ENCODE measurements at regions not wholly inside any gene's neighbourhood (a gene's known extent, or its start where the extent isn't known, plus 50 kb on each side); places are given as distances from the start of the nearest gene placed in this dataset.

DNA sequence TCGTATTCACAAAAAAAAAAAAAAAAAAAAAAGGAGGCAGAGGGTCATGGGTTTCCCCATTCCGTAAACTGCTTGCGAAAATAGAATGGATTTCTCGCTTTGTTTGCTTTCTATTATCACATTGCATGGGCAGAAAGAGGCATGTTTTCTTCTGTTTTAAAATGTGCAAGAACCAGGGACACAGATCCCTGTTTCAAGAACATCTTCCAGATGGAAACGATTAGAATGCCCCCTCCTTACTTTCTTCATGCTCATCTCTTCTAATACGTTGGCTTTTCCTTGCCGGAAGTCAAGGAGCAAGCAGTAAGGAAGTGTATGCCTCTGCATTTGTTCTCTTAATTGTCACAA, 51.0 kb upstream of the ZNF516 start:
- TF ChIP-seq, protein P1, sequence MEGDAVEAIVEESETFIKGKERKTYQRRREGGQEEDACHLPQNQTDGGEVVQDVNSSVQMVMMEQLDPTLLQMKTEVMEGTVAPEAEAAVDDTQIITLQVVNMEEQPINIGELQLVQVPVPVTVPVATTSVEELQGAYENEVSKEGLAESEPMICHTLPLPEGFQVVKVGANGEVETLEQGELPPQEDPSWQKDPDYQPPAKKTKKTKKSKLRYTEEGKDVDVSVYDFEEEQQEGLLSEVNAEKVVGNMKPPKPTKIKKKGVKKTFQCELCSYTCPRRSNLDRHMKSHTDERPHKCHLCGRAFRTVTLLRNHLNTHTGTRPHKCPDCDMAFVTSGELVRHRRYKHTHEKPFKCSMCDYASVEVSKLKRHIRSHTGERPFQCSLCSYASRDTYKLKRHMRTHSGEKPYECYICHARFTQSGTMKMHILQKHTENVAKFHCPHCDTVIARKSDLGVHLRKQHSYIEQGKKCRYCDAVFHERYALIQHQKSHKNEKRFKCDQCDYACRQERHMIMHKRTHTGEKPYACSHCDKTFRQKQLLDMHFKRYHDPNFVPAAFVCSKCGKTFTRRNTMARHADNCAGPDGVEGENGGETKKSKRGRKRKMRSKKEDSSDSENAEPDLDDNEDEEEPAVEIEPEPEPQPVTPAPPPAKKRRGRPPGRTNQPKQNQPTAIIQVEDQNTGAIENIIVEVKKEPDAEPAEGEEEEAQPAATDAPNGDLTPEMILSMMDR (IDR thresholded peaks at IDR 0.05; ENCODE audit: low read depth, low read length, missing control alignments), result no peak

DNA sequence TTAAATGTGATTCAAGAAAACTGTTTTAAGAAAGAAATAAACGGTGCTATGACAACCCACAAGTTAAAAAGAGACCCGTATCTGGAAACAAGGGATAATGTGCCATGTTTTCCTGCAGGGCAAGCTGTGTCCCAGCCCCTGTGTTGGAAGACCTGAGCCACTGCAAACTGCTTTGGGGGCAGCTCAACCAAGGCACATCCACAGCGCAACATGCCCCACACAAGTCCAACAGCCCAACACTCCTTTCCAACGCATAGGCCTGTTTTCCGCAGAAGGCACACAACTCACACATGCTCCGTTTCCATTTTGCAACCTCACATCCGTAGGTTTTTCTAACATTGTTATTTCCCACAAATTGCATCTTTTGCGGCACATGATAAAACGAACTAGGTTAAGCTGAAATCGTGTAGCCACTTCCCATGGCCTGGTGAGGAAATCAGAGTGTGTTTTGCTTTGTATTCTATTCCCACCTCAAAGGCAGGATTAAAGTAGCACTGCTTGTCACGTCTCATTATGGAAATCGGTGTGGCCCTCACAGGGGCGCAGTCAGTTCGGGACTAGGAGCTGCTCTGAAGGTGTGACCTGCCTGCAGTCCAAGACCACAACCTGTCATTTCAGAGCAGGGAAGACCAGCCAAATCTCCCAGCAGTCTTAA, 50.5 kb upstream of the ZNF516 start:
- in situ Hi-C loops (cut with HindIII; ENCODE audit: low pct_ligation_motif_present, low sequenced_read_pairs), result no loop called here
- no peaks in the 10 kb centered on the region for H3K36me3 ChIP-seq (replicated peaks)

More for the DNA sequence above, 51.0 kb upstream of the ZNF516 start:
- no peak overlapping the region for H3K27ac ChIP-seq
- H3K4me3 ChIP-seq (ENCODE audit: low read depth, low read length), result no peak overlapping the region
- no peak for DNase-seq
- no peaks in the 10 kb centered on the region for H3K36me3 ChIP-seq (replicated peaks)
- in situ Hi-C loops (cut with HindIII; ENCODE audit: low pct_ligation_motif_present, low sequenced_read_pairs), result no loop called here
- no peaks in the 10 kb centered on the region for H3K27me3 ChIP-seq (replicated peaks)

DNA sequence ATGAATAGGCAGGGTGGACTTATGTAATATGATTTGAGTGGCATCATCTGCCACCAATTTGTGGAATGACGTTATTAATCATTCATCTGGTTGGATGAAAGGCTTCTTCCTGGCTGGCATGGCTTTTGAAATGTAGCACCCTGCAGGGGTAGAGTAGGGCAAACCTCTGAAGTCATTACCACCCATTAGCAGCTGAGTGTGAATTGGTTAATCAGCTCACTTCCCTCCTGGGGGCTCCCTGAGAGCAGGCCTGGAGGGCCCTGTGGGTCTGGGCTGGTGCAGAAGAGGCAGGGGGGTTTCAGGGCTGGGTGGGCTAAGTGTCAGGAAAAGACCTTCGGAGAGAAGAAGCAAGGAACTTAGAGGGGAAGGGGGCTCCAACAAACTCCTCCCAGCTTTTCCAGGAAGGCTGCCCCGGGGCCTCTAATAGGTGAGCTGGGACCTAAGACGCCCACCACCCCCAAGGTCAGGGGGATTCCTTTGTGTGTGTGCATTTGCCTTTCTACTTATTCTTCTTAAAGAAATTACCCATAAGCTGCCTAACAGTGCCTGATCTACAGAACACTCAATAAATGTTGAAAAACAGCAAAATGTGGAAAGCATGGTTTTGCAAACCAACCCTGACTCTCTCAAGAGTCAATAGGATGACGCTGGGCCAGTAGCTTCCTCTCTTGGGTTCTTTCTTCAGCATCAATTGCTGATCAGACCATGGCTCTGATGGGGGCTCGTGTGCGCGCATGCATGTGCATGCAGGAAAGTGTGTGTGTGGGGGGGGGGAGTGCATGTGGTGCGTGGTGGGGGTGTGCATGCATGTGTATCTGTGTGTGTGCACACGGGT, 49.7 kb upstream of the ZNF516 start:
- Histone ChIP-seq H3K27ac (no peak overlapping the region), H3K27me3 (replicated peaks) (no peaks in the 10 kb centered on the region), H3K4me3 (ENCODE audit: low read depth, low read length) (no peak overlapping the region), H3K36me3 (replicated peaks) (no peaks in the 10 kb centered on the region)
- DNase-seq, result no peak
- in situ Hi-C loops (cut with HindIII; ENCODE audit: low pct_ligation_motif_present, low sequenced_read_pairs), result no loop called here
- TF ChIP-seq, protein P1 (IDR thresholded peaks at IDR 0.05; ENCODE audit: low read depth, low read length, missing control alignments), result no peak

More for the DNA sequence above, 50.5 kb upstream of the ZNF516 start:
- no peak overlapping the region for H3K27ac ChIP-seq
- no peak overlapping the region for H3K4me3 ChIP-seq (ENCODE audit: low read depth, low read length)
- TF ChIP-seq, protein P1 (IDR thresholded peaks at IDR 0.05; ENCODE audit: low read depth, low read length, missing control alignments), result no peak
- DNase-seq, result no peak
- no peaks in the 10 kb centered on the region for H3K27me3 ChIP-seq (replicated peaks)
